HepG2 (cell line): ENCODE measurements at regions not wholly inside any gene's neighbourhood (a gene's known extent, or its start where the extent isn't known, plus 50 kb on each side); places are given as distances from the start of the nearest gene placed in this dataset.

ENCODE experiments used
- ATAC-seq: fragments of 200-7000 bp; cut with Tn5 transposase; 3 replicates; pipeline ENCODE4 v1.9.1; 2020; ENCODE audit warnings: mild to moderate bottlenecking, moderate library complexity
- BruUV-seq: library from RNA; stranded (reverse); fragments of 400-500 nt; replicated peaks from 2 replicates; lab custom pipeline; 2021; lab: Mats Ljungman, UMichigan
- CTCF ChIA-PET: fragments of 300-600 bp; formaldehyde crosslinking; extraction: SDS; loops from one replicate; lab custom pipeline; 2021; ENCODE audit warnings: low total read pairs, inconsistent platforms, low intra/inter-chr PET ratio; lab: Yijun Ruan, JAX
- POLR2A ChIA-PET: fragments of 350-600 bp; sonication (Branson Sonifier 250); formaldehyde crosslinking; loops from one replicate; lab custom pipeline; 2020; ENCODE audit warnings: antibody characterized with exemption, inconsistent platforms; lab: Yijun Ruan, JAX
- DNase-seq: peaks from one replicate; pipeline ENCODE4 v3.0.0-alpha.2; 2015; ENCODE audit warnings: low spot score
- FAIRE-seq: peaks from 3 replicates; lab custom pipeline; 2011; peaks lifted over from hg19 to GRCh38; lab: Jason Lieb, UNC
- H2AFZ ChIP-seq: one replicate; pipeline ENCODE4 v1.6.1; 2011; ENCODE audit warnings: low read length, inconsistent platforms
- H3K27ac ChIP-seq: fragments of 300-600 bp; 3 replicates; pipeline ENCODE4 v1.8.0; 2011; ENCODE audit warnings: mixed run types, mild to moderate bottlenecking, mixed read lengths, low read length, inconsistent platforms; ENCODE audit not compliant: insufficient read depth; ENCODE audit errors: extremely low read length
- H3K27me3 ChIP-seq, 2 experiments: fragments of 200-600 bp in 1 of 2; 2 replicates in 1 of 2; 3 replicates in 1 of 2; pipeline versions ENCODE4 v1.6.0 to v1.8.0; 2011; ENCODE audit warnings: low read length in 2 of 2, mild to moderate bottlenecking in 2 of 2, moderate library complexity in 2 of 2, inconsistent platforms in 1 of 2; ENCODE audit not compliant: insufficient read depth in 2 of 2, control insufficient read depth in 1 of 2
- H3K36me3 ChIP-seq, 2 experiments: fragments of 200-600 bp in 1 of 2; replicated peaks in 1 of 2; 2 replicates in 1 of 2; 3 replicates in 1 of 2; pipeline versions ENCODE4 v1.5.1 to v1.8.0; 2011; ENCODE audit warnings: low read length in 2 of 2, inconsistent platforms in 1 of 2; ENCODE audit not compliant: insufficient read depth in 2 of 2, control insufficient read depth in 1 of 2
- H3K4me1 ChIP-seq: 2 replicates; pipeline ENCODE4 v1.5.1; 2012; ENCODE audit warnings: low read length, inconsistent platforms; ENCODE audit not compliant: insufficient read depth
- H3K4me2 ChIP-seq: 2 replicates; pipeline ENCODE4 v1.6.0; 2011; ENCODE audit warnings: low read depth, low read length, inconsistent platforms
- H3K4me3 ChIP-seq, 3 experiments: fragments of 200-600 bp in 1 of 3; sonication (generic), shearing (Covaris generic) in 1 of 3; replicated peaks in 1 of 3; 2 replicates each; pipeline ENCODE4 v1.5.1; 2011 to 2016; ENCODE audit warnings: low read length in 3 of 3, inconsistent platforms in 2 of 3, low read depth in 2 of 3, mild to moderate bottlenecking in 2 of 3, control low read depth in 1 of 3, mixed read lengths in 1 of 3; ENCODE audit not compliant: insufficient read depth in 1 of 3
- H3K79me2 ChIP-seq: one replicate; pipeline ENCODE4 v1.6.1; 2011; ENCODE audit warnings: low read length, inconsistent platforms; ENCODE audit not compliant: insufficient read depth
- H3K9ac ChIP-seq: 2 replicates; pipeline ENCODE4 v1.6.0; 2011; ENCODE audit warnings: mild to moderate bottlenecking, low read depth, low read length, inconsistent platforms; ENCODE audit not compliant: insufficient read depth
- H3K9me3 ChIP-seq: 2 replicates; pipeline ENCODE4 v1.5.1; 2012; ENCODE audit warnings: mild to moderate bottlenecking, low read length
- H4K20me1 ChIP-seq: 2 replicates; pipeline ENCODE4 v1.6.0; 2011; ENCODE audit warnings: inconsistent platforms, mild to moderate bottlenecking, low read length, moderate library complexity; ENCODE audit not compliant: insufficient read depth
- ATM ChIP-seq: fragments of 450-650 bp; IDR thresholded peaks from 2 replicates; pipeline ENCODE4 v1.7.1; 2017; ENCODE audit warnings: mild to moderate bottlenecking, borderline replicate concordance
- DPF2 ChIP-seq: sonication (generic); formaldehyde crosslinking; IDR thresholded peaks from 2 replicates; pipeline ENCODE4 v1.4.0; 2020; ENCODE audit warnings: mild to moderate bottlenecking, low read depth, missing genetic modification reagents, borderline replicate concordance
- MTF2 ChIP-seq: sonication (generic); formaldehyde crosslinking; IDR thresholded peaks from 2 replicates; pipeline ENCODE4 v1.5.0; 2020; ENCODE audit warnings: missing genetic modification reagents, borderline replicate concordance
- NCOA1 ChIP-seq: sonication (generic); formaldehyde crosslinking; IDR thresholded peaks from 2 replicates; pipeline ENCODE4 v1.9.0; 2021; ENCODE audit warnings: missing genetic modification reagents
- SAP130 ChIP-seq: IDR thresholded peaks from 2 replicates; pipeline ENCODE4 v1.6.1; 2016; ENCODE audit warnings: low read depth
- TEAD3 ChIP-seq: optimal IDR thresholded peaks from 2 replicates; pipeline ENCODE3; 2016; ENCODE audit warnings: borderline replicate concordance
- WIZ ChIP-seq: sonication (generic); formaldehyde crosslinking; IDR thresholded peaks from 2 replicates; pipeline ENCODE4 v1.5.1; 2020; ENCODE audit warnings: mild to moderate bottlenecking, missing genetic modification reagents
- ZFY ChIP-seq: sonication (generic); formaldehyde crosslinking; IDR thresholded peaks from 2 replicates; pipeline ENCODE4 v1.4.0; 2020; ENCODE audit warnings: missing genetic modification reagents
- ZNF10 ChIP-seq: sonication (generic); formaldehyde crosslinking; IDR thresholded peaks from 2 replicates; pipeline ENCODE4 v1.4.0; 2020; ENCODE audit warnings: mild to moderate bottlenecking, low read depth, missing genetic modification reagents, borderline replicate concordance
- ZNF644 ChIP-seq: IDR thresholded peaks from 2 replicates; pipeline ENCODE4 v1.6.1; 2016; ENCODE audit warnings: low read depth
- ZNF749 ChIP-seq: sonication (generic); formaldehyde crosslinking; IDR thresholded peaks from 2 replicates; pipeline ENCODE4 v1.8.0; 2022; ENCODE audit warnings: mild to moderate bottlenecking, missing genetic modification reagents, moderate library complexity, borderline replicate concordance
- ZNF878 ChIP-seq: sonication (generic); formaldehyde crosslinking; IDR thresholded peaks from 2 replicates; pipeline ENCODE4 v1.8.1; 2023; ENCODE audit warnings: mild to moderate bottlenecking, missing genetic modification reagents, moderate library complexity
- WGBS: methylation state at CpG from one replicate; pipeline ENCODE4 v1.1.6; 2017; ENCODE audit warnings: low lambda C conversion rate; 5-methylcytosine and 5-hydroxymethylcytosine counted together
- in situ Hi-C: cut with HindIII; loops from 2 replicates; pipeline ENCODE4 v1.10.0; 2017; ENCODE audit warnings: low pct_unique_long_range_greater_than_20kb; ENCODE audit not compliant: extremely low pct_ligation_motif_present
- intact Hi-C: fragments of 100-400 bp; cut with micrococcal nuclease; formaldehyde crosslinking; loops from one replicate; pipeline ENCODE4 v1.10.0; 2022; ENCODE audit not compliant: unreplicated experiment
- TF ChIP-seq, protein P1 (sequence below): sonication (generic); formaldehyde crosslinking; IDR thresholded peaks from 2 replicates; pipeline ENCODE4 v1.5.0; 2020; ENCODE audit warnings: missing genetic modification reagents, mild to moderate bottlenecking, borderline replicate concordance
- TF ChIP-seq, protein P2 (sequence below): IDR thresholded peaks from 2 replicates; pipeline ENCODE4 v1.6.1; 2016; ENCODE audit warnings: mild to moderate bottlenecking
- TF ChIP-seq, protein P3 (sequence below): sonication (generic); formaldehyde crosslinking; IDR thresholded peaks from 2 replicates; pipeline ENCODE4 v1.9.0; 2021; ENCODE audit warnings: missing genetic modification reagents, borderline replicate concordance
- TF ChIP-seq, protein P4 (sequence below): sonication (generic); formaldehyde crosslinking; conservative IDR thresholded peaks from 2 replicates; pipeline ENCODE4 v1.4.0; 2020; ENCODE audit warnings: missing genetic modification reagents
- TF ChIP-seq, protein P5 (sequence below): sonication (generic); formaldehyde crosslinking; IDR thresholded peaks from 2 replicates; pipeline ENCODE4 v1.4.0; 2020; ENCODE audit warnings: missing genetic modification reagents, borderline replicate concordance

DNA sequence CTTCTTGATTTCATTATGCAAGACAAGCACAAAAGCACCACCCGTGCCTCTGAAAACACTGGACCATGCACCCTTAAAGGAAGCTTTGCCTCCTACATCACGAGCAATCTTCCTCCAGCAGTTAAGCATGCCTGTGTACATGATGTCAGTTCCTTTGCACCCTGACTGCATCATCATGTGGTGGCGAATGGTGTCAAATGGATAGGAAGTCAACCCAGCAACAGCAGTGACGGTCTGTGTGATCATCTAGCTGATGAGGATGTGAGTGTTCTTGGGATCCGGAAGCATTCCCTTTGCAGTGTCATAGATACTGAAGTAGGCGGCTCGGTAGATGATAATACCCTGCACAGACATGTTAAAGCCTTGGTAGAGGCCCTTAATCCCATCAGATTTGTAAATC lies 240.7 kb upstream of the FAM98A start:
- no peaks in the 10 kb centered on the region for H3K4me1 ChIP-seq
- H2AFZ ChIP-seq = no peak overlapping the region
- intact Hi-C loops = no loop called here
- in situ Hi-C loops = no loop called here
- FAIRE-seq (no peak), ATAC-seq (no peak), DNase-seq (no peak)
- H3K27me3 ChIP-seq = no peaks in the 10 kb centered on the region
- CTCF ChIA-PET = no interaction called here
- H3K27ac ChIP-seq = no peak overlapping the region
- POLR2A ChIA-PET = no interaction called here
- H3K4me3 ChIP-seq = no peak overlapping the region
- no peaks in the 10 kb centered on the region for H4K20me1 ChIP-seq
- no TSS peak for BruUV-seq
- no peaks in the 10 kb centered on the region for H3K36me3 ChIP-seq
- H3K79me2 ChIP-seq = no peaks in the 10 kb centered on the region
- H3K4me2 ChIP-seq = no peak overlapping the region
- no peak overlapping the region for H3K9ac ChIP-seq
- WGBS = 46% methylated on average over 7 of the region's 7 CpGs
- H3K9me3 ChIP-seq = no peaks in the 10 kb centered on the region
- TF ChIP-seq ATM (no peak), ZNF644 (CRISPR knock-in tag) (no peak), DPF2 (no peak), ZNF878 (CRISPR knock-in tag) (no peak), NCOA1 (CRISPR knock-in tag) (no peak), MTF2 (no peak), WIZ (CRISPR knock-in tag) (no peak), TEAD3 (CRISPR knock-in tag) (no peak), ZFY (CRISPR knock-in tag) (no peak), SAP130 (CRISPR knock-in tag) (no peak), ZNF10 (CRISPR knock-in tag) (no peak), ZNF749 (no peak)
- TF ChIP-seq, protein P1, sequence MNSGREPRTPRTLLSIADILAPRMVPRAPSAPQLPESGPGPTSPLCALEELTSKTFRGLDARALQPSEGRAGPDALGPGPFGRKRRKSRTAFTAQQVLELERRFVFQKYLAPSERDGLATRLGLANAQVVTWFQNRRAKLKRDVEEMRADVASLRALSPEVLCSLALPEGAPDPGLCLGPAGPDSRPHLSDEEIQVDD (CRISPR knock-in tag) = no peak
- TF ChIP-seq, protein P2, sequence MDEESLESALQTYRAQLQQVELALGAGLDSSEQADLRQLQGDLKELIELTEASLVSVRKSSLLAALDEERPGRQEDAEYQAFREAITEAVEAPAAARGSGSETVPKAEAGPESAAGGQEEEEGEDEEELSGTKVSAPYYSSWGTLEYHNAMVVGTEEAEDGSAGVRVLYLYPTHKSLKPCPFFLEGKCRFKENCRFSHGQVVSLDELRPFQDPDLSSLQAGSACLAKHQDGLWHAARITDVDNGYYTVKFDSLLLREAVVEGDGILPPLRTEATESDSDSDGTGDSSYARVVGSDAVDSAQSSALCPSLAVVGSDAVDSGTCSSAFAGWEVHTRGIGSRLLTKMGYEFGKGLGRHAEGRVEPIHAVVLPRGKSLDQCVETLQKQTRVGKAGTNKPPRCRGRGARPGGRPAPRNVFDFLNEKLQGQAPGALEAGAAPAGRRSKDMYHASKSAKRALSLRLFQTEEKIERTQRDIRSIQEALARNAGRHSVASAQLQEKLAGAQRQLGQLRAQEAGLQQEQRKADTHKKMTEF (CRISPR knock-in tag) = no peak
- TF ChIP-seq, protein P3, sequence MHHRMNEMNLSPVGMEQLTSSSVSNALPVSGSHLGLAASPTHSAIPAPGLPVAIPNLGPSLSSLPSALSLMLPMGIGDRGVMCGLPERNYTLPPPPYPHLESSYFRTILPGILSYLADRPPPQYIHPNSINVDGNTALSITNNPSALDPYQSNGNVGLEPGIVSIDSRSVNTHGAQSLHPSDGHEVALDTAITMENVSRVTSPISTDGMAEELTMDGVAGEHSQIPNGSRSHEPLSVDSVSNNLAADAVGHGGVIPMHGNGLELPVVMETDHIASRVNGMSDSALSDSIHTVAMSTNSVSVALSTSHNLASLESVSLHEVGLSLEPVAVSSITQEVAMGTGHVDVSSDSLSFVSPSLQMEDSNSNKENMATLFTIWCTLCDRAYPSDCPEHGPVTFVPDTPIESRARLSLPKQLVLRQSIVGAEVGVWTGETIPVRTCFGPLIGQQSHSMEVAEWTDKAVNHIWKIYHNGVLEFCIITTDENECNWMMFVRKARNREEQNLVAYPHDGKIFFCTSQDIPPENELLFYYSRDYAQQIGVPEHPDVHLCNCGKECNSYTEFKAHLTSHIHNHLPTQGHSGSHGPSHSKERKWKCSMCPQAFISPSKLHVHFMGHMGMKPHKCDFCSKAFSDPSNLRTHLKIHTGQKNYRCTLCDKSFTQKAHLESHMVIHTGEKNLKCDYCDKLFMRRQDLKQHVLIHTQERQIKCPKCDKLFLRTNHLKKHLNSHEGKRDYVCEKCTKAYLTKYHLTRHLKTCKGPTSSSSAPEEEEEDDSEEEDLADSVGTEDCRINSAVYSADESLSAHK (CRISPR knock-in tag) = no peak
- TF ChIP-seq, protein P4, sequence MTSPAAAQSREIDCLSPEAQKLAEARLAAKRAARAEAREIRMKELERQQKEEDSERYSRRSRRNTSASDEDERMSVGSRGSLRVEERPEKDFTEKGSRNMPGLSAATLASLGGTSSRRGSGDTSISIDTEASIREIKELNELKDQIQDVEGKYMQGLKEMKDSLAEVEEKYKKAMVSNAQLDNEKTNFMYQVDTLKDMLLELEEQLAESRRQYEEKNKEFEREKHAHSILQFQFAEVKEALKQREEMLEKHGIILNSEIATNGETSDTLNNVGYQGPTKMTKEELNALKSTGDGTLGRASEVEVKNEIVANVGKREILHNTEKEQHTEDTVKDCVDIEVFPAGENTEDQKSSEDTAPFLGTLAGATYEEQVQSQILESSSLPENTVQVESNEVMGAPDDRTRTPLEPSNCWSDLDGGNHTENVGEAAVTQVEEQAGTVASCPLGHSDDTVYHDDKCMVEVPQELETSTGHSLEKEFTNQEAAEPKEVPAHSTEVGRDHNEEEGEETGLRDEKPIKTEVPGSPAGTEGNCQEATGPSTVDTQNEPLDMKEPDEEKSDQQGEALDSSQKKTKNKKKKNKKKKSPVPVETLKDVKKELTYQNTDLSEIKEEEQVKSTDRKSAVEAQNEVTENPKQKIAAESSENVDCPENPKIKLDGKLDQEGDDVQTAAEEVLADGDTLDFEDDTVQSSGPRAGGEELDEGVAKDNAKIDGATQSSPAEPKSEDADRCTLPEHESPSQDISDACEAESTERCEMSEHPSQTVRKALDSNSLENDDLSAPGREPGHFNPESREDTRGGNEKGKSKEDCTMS (CRISPR knock-in tag) = no peak
- TF ChIP-seq, protein P5, sequence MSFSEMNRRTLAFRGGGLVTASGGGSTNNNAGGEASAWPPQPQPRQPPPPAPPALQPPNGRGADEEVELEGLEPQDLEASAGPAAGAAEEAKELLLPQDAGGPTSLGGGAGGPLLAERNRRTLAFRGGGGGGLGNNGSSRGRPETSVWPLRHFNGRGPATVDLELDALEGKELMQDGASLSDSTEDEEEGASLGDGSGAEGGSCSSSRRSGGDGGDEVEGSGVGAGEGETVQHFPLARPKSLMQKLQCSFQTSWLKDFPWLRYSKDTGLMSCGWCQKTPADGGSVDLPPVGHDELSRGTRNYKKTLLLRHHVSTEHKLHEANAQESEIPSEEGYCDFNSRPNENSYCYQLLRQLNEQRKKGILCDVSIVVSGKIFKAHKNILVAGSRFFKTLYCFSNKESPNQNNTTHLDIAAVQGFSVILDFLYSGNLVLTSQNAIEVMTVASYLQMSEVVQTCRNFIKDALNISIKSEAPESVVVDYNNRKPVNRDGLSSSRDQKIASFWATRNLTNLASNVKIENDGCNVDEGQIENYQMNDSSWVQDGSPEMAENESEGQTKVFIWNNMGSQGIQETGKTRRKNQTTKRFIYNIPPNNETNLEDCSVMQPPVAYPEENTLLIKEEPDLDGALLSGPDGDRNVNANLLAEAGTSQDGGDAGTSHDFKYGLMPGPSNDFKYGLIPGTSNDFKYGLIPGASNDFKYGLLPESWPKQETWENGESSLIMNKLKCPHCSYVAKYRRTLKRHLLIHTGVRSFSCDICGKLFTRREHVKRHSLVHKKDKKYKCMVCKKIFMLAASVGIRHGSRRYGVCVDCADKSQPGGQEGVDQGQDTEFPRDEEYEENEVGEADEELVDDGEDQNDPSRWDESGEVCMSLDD = no peak
